IMR-90 (cell line): ENCODE measurements at regions not wholly inside any gene's neighbourhood (a gene's known extent, or its start where the extent isn't known, plus 50 kb on each side); places are given as distances from the start of the nearest gene placed in this dataset.

ENCODE experiments used
- ATAC-seq: fragments of 200-7000 bp; cut with Tn5 transposase; 2 replicates; pipeline ENCODE4 v1.9.1; 2020; ENCODE audit warnings: low read depth, mild to moderate bottlenecking, moderate library complexity
- BruUV-seq: library from RNA; stranded (reverse); fragments of 400-500 nt; replicated peaks from 2 replicates; lab custom pipeline; 2021; lab: Mats Ljungman, UMichigan
- CTCF ChIA-PET: fragments of 300-600 bp; formaldehyde crosslinking; extraction: SDS; loops from one replicate; lab custom pipeline; 2021; ENCODE audit warnings: antibody characterized with exemption; lab: Yijun Ruan, JAX
- POLR2A ChIA-PET: fragments of 300-600 bp; sonication (Branson Sonifier 250); formaldehyde crosslinking; loops from one replicate; lab custom pipeline; 2022; ENCODE audit warnings: antibody characterized with exemption; ENCODE audit not compliant: unreplicated experiment; lab: Charles Lee
- DNase-seq: peaks from one replicate; pipeline ENCODE4 v3.0.0; 2013
- H2AFZ ChIP-seq: replicated peaks from 2 replicates; pipeline ENCODE3; 2013; ENCODE audit warnings: low read length, mild to moderate bottlenecking; ENCODE audit not compliant: poor library complexity
- H2AK5ac ChIP-seq: 2 replicates; pipeline ENCODE4 v1.6.1; 2013; ENCODE audit warnings: low read depth, low read length, inconsistent platforms
- H2AK9ac ChIP-seq: replicated peaks from 2 replicates; pipeline ENCODE3; 2013; ENCODE audit warnings: mild to moderate bottlenecking, low read depth, low read length, moderate library complexity; ENCODE audit not compliant: poor library complexity
- H2BK120ac ChIP-seq: 2 replicates; pipeline ENCODE4 v1.6.1; 2013; ENCODE audit warnings: low read depth, low read length, inconsistent platforms
- H2BK15ac ChIP-seq: 3 replicates; pipeline ENCODE4 v1.6.1; 2013; ENCODE audit warnings: low read depth, low read length, inconsistent platforms
- H2BK20ac ChIP-seq: 2 replicates; pipeline ENCODE4 v1.6.1; 2013; ENCODE audit warnings: low read depth, mild to moderate bottlenecking, inconsistent platforms, low read length, moderate library complexity
- H2BK5ac ChIP-seq: 2 replicates; pipeline ENCODE4 v1.6.1; 2013; ENCODE audit warnings: mild to moderate bottlenecking, low read depth, low read length, inconsistent platforms; ENCODE audit not compliant: poor library complexity, severe bottlenecking
- H3K14ac ChIP-seq: replicated peaks from 2 replicates; pipeline ENCODE4 v1.6.1; 2013; ENCODE audit warnings: low read depth, low read length, inconsistent platforms
- H3K18ac ChIP-seq: 2 replicates; pipeline ENCODE4 v1.6.1; 2013; ENCODE audit warnings: low read depth, low read length, control low read depth
- H3K23ac ChIP-seq: 2 replicates; pipeline ENCODE4 v1.6.1; 2013; ENCODE audit warnings: low read depth, low read length, inconsistent platforms
- H3K27ac ChIP-seq: 2 replicates; pipeline ENCODE4 v1.5.1; 2013; ENCODE audit warnings: mild to moderate bottlenecking, control low read depth, low read length; ENCODE audit not compliant: insufficient read depth
- H3K27me3 ChIP-seq: 2 replicates; pipeline ENCODE4 v1.6.1; 2013; ENCODE audit warnings: low read length; ENCODE audit not compliant: control insufficient read depth, insufficient read depth
- H3K36me3 ChIP-seq: 2 replicates; pipeline ENCODE4 v1.6.1; 2013; ENCODE audit warnings: low read length, mixed read lengths; ENCODE audit not compliant: control insufficient read depth, insufficient read depth
- H3K4ac ChIP-seq: 2 replicates; pipeline ENCODE4 v1.6.1; 2013; ENCODE audit warnings: low read depth, low read length, inconsistent platforms
- H3K4me1 ChIP-seq: 2 replicates; pipeline ENCODE4 v1.6.1; 2013; ENCODE audit warnings: low read length, mixed read lengths; ENCODE audit not compliant: control insufficient read depth, insufficient read depth
- H3K4me2 ChIP-seq: 2 replicates; pipeline ENCODE4 v1.6.1; 2013; ENCODE audit warnings: low read depth, mild to moderate bottlenecking, control low read depth, low read length, moderate library complexity
- H3K4me3 ChIP-seq: 2 replicates; pipeline ENCODE4 v1.5.1; 2013; ENCODE audit warnings: low read depth, mild to moderate bottlenecking, control low read depth, low read length, moderate library complexity; ENCODE audit not compliant: insufficient read depth
- H3K56ac ChIP-seq: 2 replicates; pipeline ENCODE4 v1.6.1; 2013; ENCODE audit warnings: low read length, inconsistent platforms; ENCODE audit not compliant: insufficient read depth; ENCODE audit errors: extremely low read depth
- H3K79me1 ChIP-seq, 2 experiments: 2 replicates each; pipeline ENCODE4 v1.6.1; 2013; ENCODE audit warnings: low read length in 2 of 2, inconsistent platforms in 1 of 2, low read depth in 1 of 2
- H3K9ac ChIP-seq: 2 replicates; pipeline ENCODE4 v1.6.1; 2013; ENCODE audit warnings: low read depth, low read length, control low read depth
- H3K9me1 ChIP-seq: 2 replicates; pipeline ENCODE4 v1.6.1; 2013; ENCODE audit warnings: low read length, inconsistent platforms; ENCODE audit not compliant: insufficient read depth
- H3K9me3 ChIP-seq: 2 replicates; pipeline ENCODE4 v1.6.1; 2013; ENCODE audit warnings: low read length; ENCODE audit not compliant: control insufficient read depth, insufficient read depth
- H4K20me1 ChIP-seq: 2 replicates; pipeline ENCODE4 v1.6.1; 2013; ENCODE audit warnings: low read length, inconsistent platforms; ENCODE audit not compliant: insufficient read depth
- H4K5ac ChIP-seq: 2 replicates; pipeline ENCODE4 v1.6.1; 2013; ENCODE audit warnings: mild to moderate bottlenecking, low read depth, low read length, control low read depth
- H4K8ac ChIP-seq, 2 experiments: 2 replicates each; pipeline ENCODE4 v1.6.1; 2013; ENCODE audit warnings: low read depth in 2 of 2, low read length in 2 of 2, control low read depth in 1 of 2, inconsistent platforms in 1 of 2
- H4K91ac ChIP-seq: 2 replicates; pipeline ENCODE4 v1.6.1; 2013; ENCODE audit warnings: low read depth, low read length, inconsistent platforms; ENCODE audit not compliant: insufficient read depth
- BHLHE40 ChIP-seq: fragments of 150-350 bp; IDR thresholded peaks from 2 replicates; pipeline ENCODE4 v1.6.1; 2016; ENCODE audit warnings: mild to moderate bottlenecking, low read depth, low read length
- CEBPB ChIP-seq: IDR thresholded peaks from 2 replicates; pipeline ENCODE4 v1.6.1; 2012; ENCODE audit warnings: low read depth, low read length, improper control_type of control experiment
- CHD1 ChIP-seq: IDR thresholded peaks from 2 replicates; pipeline ENCODE4 v1.6.1; 2012; ENCODE audit warnings: low read depth, low read length, improper control_type of control experiment
- FOS ChIP-seq: fragments of 150-350 bp; IDR thresholded peaks from 2 replicates; pipeline ENCODE4 v1.6.1; 2016; ENCODE audit warnings: low read depth, low read length
- MAFK ChIP-seq: IDR thresholded peaks from 2 replicates; pipeline ENCODE4 v1.6.1; 2012; ENCODE audit warnings: low read depth, low read length, improper control_type of control experiment
- MAZ ChIP-seq: IDR thresholded peaks from 2 replicates; pipeline ENCODE4 v1.6.1; 2012; ENCODE audit warnings: low read depth, mild to moderate bottlenecking, low read length, improper control_type of control experiment, moderate library complexity, borderline replicate concordance
- MXI1 ChIP-seq: IDR thresholded peaks from 2 replicates; pipeline ENCODE4 v1.6.1; 2012; ENCODE audit warnings: low read depth, mild to moderate bottlenecking, low read length, moderate library complexity, borderline replicate concordance
- NFE2L2 ChIP-seq: fragments of 150-350 bp; IDR thresholded peaks from 2 replicates; pipeline ENCODE4 v1.6.1; 2016; ENCODE audit warnings: low read depth, mild to moderate bottlenecking, low read length
- POLR2A ChIP-seq: IDR thresholded peaks from 2 replicates; pipeline ENCODE4 v1.6.1; 2012; ENCODE audit warnings: mild to moderate bottlenecking, low read depth, low read length
- RAD21 ChIP-seq: IDR thresholded peaks from 2 replicates; pipeline ENCODE4 v1.6.1; 2012; ENCODE audit warnings: low read length, improper control_type of control experiment
- RCOR1 ChIP-seq: IDR thresholded peaks from 2 replicates; pipeline ENCODE4 v1.6.1; 2012; ENCODE audit warnings: mild to moderate bottlenecking, low read length, improper control_type of control experiment; ENCODE audit not compliant: insufficient replicate concordance
- RFX5 ChIP-seq: IDR thresholded peaks from 2 replicates; pipeline ENCODE4 v1.8.0; 2012; ENCODE audit warnings: low read depth, mild to moderate bottlenecking, low read length, moderate library complexity
- SMC3 ChIP-seq: fragments of 150-350 bp; IDR thresholded peaks from 2 replicates; pipeline ENCODE4 v1.6.1; 2016; ENCODE audit warnings: low read depth, mild to moderate bottlenecking, antibody characterized with exemption, low read length, moderate library complexity
- WGBS, 2 experiments: methylation state at CpG; one replicate each; pipeline versions ENCODE4 v1.1.5 to v1.1.7; 2013; ENCODE audit warnings: missing lambda C conversion rate in 2 of 2; ENCODE audit not compliant: insufficient read length in 1 of 2; ENCODE audit errors: extremely low coverage in 2 of 2; 5-methylcytosine and 5-hydroxymethylcytosine counted together
- dilution Hi-C: fragments of 300-500 bp; cut with HindIII; formaldehyde crosslinking; loops from one replicate; pipeline ENCODE4 v1.14.3; 2018; ENCODE audit warnings: low sequenced_read_pairs; ENCODE audit not compliant: unreplicated experiment
- in situ Hi-C: fragments of 300-500 bp; cut with MboI; formaldehyde crosslinking; loops from 3 replicates; pipeline ENCODE4 v1.14.3; 2019; ENCODE audit warnings: low sequenced_read_pairs, inconsistent platforms, mixed read lengths
- intact Hi-C: fragments of 100-400 bp; cut with micrococcal nuclease; formaldehyde crosslinking; loops from 2 replicates; pipeline ENCODE4 v1.10.0; 2022
- TF ChIP-seq, protein P1 (sequence below): fragments of 150-350 bp; IDR thresholded peaks from 2 replicates; pipeline ENCODE4 v1.6.1; 2016; ENCODE audit warnings: low read depth, mild to moderate bottlenecking, low read length, moderate library complexity, borderline replicate concordance
- TF ChIP-seq, protein P2 (sequence below): conservative IDR thresholded peaks from 2 replicates; pipeline ENCODE4 v1.5.1; 2012; ENCODE audit warnings: mild to moderate bottlenecking, low read depth, low read length, improper control_type of control experiment
- TF ChIP-seq, protein P3 (sequence below): fragments of 150-350 bp; IDR thresholded peaks from 2 replicates; pipeline ENCODE4 v1.6.1; 2017; ENCODE audit warnings: mild to moderate bottlenecking, antibody characterized with exemption, low read length, low read depth

DNA sequence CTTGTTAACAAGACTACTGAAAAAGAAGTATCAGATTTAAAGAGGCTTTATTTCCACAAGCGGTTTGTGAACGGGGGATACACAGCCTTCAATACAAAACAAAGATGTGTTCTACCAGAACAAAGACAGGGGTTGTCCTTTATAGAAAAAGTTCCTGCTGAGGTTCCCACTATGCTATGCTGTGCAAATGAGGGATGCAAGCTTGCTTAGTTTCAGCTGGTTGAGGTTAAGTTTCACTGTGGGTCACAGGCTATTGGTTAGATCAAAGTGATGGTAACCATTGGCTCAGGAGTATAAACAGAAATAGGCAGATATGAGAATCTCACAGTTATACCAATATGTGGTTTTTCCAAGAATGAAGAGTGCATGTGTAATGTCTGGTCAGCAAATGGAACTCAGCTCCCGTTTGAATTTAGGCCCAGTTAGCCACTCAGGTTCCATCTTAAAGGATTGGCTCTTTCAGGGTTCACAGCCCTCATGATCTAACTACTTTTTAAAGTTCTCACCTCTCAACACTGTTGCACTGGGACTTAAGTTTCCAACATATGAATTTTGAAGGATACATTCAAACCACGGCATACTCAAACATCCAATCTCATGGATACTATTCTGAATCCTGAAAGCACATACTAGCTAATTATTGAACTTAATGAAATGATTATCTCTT, 215.4 kb upstream of the DCN start:
- no peak overlapping the region for H3K56ac ChIP-seq
- 83% methylated on average over 1 of the region's 4 CpGs; no CpG with 5 or more reads in 1 of the 2 experiments for WGBS, 2 experiments
- H3K4me3 ChIP-seq = no peak overlapping the region
- dilution Hi-C loops (no loop called here), in situ Hi-C loops (no loop called here), intact Hi-C loops (no loop called here)
- no peak overlapping the region for H2AFZ ChIP-seq
- BruUV-seq = no TSS peak
- H3K9me3 ChIP-seq = no peaks in the 10 kb centered on the region
- no peaks in the 10 kb centered on the region for H3K36me3 ChIP-seq
- H3K4me2 ChIP-seq = no peak overlapping the region
- no peak overlapping the region for H3K23ac ChIP-seq
- H4K5ac ChIP-seq = no peak overlapping the region
- H4K8ac ChIP-seq = no peak overlapping the region
- H2AK5ac ChIP-seq = no peak overlapping the region
- H3K79me1 ChIP-seq = no peaks in the 10 kb centered on the region
- H3K9me1 ChIP-seq = no peaks in the 10 kb centered on the region
- H2AK9ac ChIP-seq = no peak overlapping the region
- no peak overlapping the region for H2BK15ac ChIP-seq
- no peak for ATAC-seq
- H3K9ac ChIP-seq = no peak overlapping the region
- no peak overlapping the region for H3K27ac ChIP-seq
- DNase-seq = no peak
- no peak overlapping the region for H2BK5ac ChIP-seq
- no peaks in the 10 kb centered on the region; the same call in none of the 2 replicates for H3K27me3 ChIP-seq
- no peaks in the 10 kb centered on the region for H4K20me1 ChIP-seq
- CTCF ChIA-PET = interaction anchor here (0.5 to 1.1 kb wide), 2 partner anchors 15 to 222 kb away, joined by 3 to 4 read pairs; no protein-coding TSS in a partner anchor
- TF ChIP-seq RAD21 = no peak
- no peak for TF ChIP-seq NFE2L2
- TF ChIP-seq CHD1 = no peak
- TF ChIP-seq POLR2A = no peak
- TF ChIP-seq, protein P1, sequence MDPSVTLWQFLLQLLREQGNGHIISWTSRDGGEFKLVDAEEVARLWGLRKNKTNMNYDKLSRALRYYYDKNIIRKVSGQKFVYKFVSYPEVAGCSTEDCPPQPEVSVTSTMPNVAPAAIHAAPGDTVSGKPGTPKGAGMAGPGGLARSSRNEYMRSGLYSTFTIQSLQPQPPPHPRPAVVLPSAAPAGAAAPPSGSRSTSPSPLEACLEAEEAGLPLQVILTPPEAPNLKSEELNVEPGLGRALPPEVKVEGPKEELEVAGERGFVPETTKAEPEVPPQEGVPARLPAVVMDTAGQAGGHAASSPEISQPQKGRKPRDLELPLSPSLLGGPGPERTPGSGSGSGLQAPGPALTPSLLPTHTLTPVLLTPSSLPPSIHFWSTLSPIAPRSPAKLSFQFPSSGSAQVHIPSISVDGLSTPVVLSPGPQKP = no peak
- TF ChIP-seq MAZ = no peak
- no peak for TF ChIP-seq FOS
- TF ChIP-seq BHLHE40 = no peak
- no peak for TF ChIP-seq RCOR1
- TF ChIP-seq, protein P2, sequence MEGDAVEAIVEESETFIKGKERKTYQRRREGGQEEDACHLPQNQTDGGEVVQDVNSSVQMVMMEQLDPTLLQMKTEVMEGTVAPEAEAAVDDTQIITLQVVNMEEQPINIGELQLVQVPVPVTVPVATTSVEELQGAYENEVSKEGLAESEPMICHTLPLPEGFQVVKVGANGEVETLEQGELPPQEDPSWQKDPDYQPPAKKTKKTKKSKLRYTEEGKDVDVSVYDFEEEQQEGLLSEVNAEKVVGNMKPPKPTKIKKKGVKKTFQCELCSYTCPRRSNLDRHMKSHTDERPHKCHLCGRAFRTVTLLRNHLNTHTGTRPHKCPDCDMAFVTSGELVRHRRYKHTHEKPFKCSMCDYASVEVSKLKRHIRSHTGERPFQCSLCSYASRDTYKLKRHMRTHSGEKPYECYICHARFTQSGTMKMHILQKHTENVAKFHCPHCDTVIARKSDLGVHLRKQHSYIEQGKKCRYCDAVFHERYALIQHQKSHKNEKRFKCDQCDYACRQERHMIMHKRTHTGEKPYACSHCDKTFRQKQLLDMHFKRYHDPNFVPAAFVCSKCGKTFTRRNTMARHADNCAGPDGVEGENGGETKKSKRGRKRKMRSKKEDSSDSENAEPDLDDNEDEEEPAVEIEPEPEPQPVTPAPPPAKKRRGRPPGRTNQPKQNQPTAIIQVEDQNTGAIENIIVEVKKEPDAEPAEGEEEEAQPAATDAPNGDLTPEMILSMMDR = no peak
- TF ChIP-seq, protein P3, sequence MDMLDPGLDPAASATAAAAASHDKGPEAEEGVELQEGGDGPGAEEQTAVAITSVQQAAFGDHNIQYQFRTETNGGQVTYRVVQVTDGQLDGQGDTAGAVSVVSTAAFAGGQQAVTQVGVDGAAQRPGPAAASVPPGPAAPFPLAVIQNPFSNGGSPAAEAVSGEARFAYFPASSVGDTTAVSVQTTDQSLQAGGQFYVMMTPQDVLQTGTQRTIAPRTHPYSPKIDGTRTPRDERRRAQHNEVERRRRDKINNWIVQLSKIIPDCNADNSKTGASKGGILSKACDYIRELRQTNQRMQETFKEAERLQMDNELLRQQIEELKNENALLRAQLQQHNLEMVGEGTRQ = no peak
- no peak for TF ChIP-seq MAFK
- TF ChIP-seq SMC3 = no peak
- no peak for TF ChIP-seq RFX5
- no peak for TF ChIP-seq CEBPB
- no peak for TF ChIP-seq MXI1
- no peak overlapping the region for H2BK120ac ChIP-seq
- no peaks in the 10 kb centered on the region for H3K4me1 ChIP-seq
- no peak overlapping the region for H2BK20ac ChIP-seq
- no peak overlapping the region for H3K14ac ChIP-seq
- POLR2A ChIA-PET = no interaction called here
- no peak overlapping the region for H4K91ac ChIP-seq
- no peak overlapping the region for H3K18ac ChIP-seq
- H3K4ac ChIP-seq = no peak overlapping the region
